KMS-11 (cell line): ENCODE measurements at regions not wholly inside any gene's neighbourhood (a gene's known extent, or its start where the extent isn't known, plus 50 kb on each side); places are given as distances from the start of the nearest gene placed in this dataset.

Experiments used
- H2AFZ ChIP-seq: fragments of 200-600 bp; sonication (generic); 2 replicates; pipeline ENCODE4 v1.6.1; 2016; ENCODE audit warnings: antibody characterized with exemption, mixed run types, low read depth
- H3K27ac ChIP-seq: fragments of 200-600 bp; sonication (generic); 2 replicates; pipeline ENCODE4 v1.6.1; 2016; ENCODE audit warnings: mild to moderate bottlenecking, mixed run types
- H3K27me3 ChIP-seq: fragments of 200-600 bp; sonication (generic); 2 replicates; pipeline ENCODE4 v1.6.1; 2017; ENCODE audit warnings: mild to moderate bottlenecking, low read depth, mixed run types, moderate library complexity; ENCODE audit not compliant: insufficient read depth
- H3K36me3 ChIP-seq: fragments of 200-600 bp; sonication (generic); 2 replicates; pipeline ENCODE4 v1.6.1; 2017; ENCODE audit warnings: mild to moderate bottlenecking, mixed run types; ENCODE audit not compliant: insufficient read depth
- H3K4me1 ChIP-seq: fragments of 200-600 bp; sonication (generic); 2 replicates; pipeline ENCODE4 v1.6.1; 2016; ENCODE audit warnings: mild to moderate bottlenecking, low read depth, mixed run types; ENCODE audit not compliant: poor library complexity, severe bottlenecking
- H3K4me2 ChIP-seq: fragments of 200-600 bp; sonication (generic); 2 replicates; pipeline ENCODE4 v1.7.0; 2016; ENCODE audit warnings: mild to moderate bottlenecking, mixed run types
- H3K4me3 ChIP-seq: fragments of 200-600 bp; sonication (generic); IDR thresholded peaks from 2 replicates; pipeline ENCODE4 v1.6.1; 2017; ENCODE audit warnings: low read depth, low read length, mixed read lengths; ENCODE audit not compliant: insufficient read depth
- H3K79me2 ChIP-seq: fragments of 200-600 bp; sonication (generic); 2 replicates; pipeline ENCODE4 v1.6.1; 2016; ENCODE audit warnings: low read depth, mixed run types; ENCODE audit not compliant: insufficient read depth
- H3K9ac ChIP-seq: fragments of 200-600 bp; sonication (generic); 2 replicates; pipeline ENCODE4 v1.6.1; 2016; ENCODE audit warnings: mild to moderate bottlenecking, mixed run types
- H4K20me1 ChIP-seq: fragments of 200-600 bp; sonication (generic); 2 replicates; pipeline ENCODE4 v1.6.1; 2016; ENCODE audit warnings: mild to moderate bottlenecking, mixed run types; ENCODE audit not compliant: insufficient read depth
- CTCF ChIP-seq: fragments of 200-600 bp; sonication (generic); conservative IDR thresholded peaks from 2 replicates; pipeline ENCODE4 v1.6.1; 2017; ENCODE audit warnings: low read depth, mild to moderate bottlenecking, antibody characterized with exemption, low read length, moderate library complexity, mixed read lengths

GRCh38 chr12:19752712-19753111, 313.4 kb downstream of the AEBP2 start:
- H3K27ac ChIP-seq = no peak overlapping the region
- H3K36me3 ChIP-seq = no peaks in the 10 kb centered on the region
- no peak overlapping the region for H3K4me3 ChIP-seq
- H3K27me3 ChIP-seq = no peaks in the 10 kb centered on the region
- no peaks in the 10 kb centered on the region for H4K20me1 ChIP-seq
- no peak for TF ChIP-seq CTCF
- no peak overlapping the region for H3K9ac ChIP-seq
- no peaks in the 10 kb centered on the region for H3K4me1 ChIP-seq
- no peaks in the 10 kb centered on the region for H3K79me2 ChIP-seq
- H2AFZ ChIP-seq = no peak overlapping the region
- no peak overlapping the region for H3K4me2 ChIP-seq

- no peaks in the 10 kb centered on the region for H4K20me1 ChIP-seq
- no peak for TF ChIP-seq CTCF
- H3K79me2 ChIP-seq = no peaks in the 10 kb centered on the region
- H3K4me3 ChIP-seq = no peak overlapping the region
- no peaks in the 10 kb centered on the region for H3K4me1 ChIP-seq
- H3K9ac ChIP-seq = no peak overlapping the region
- H2AFZ ChIP-seq = no peak overlapping the region
- no peak overlapping the region for H3K27ac ChIP-seq
- H3K4me2 ChIP-seq = no peak overlapping the region
- H3K27me3 ChIP-seq = no peaks in the 10 kb centered on the region
- no peaks in the 10 kb centered on the region for H3K36me3 ChIP-seq
These were observed 315.8 kb downstream of the AEBP2 start for GRCh38 chr12:19755136-19755535.

- Histone ChIP-seq H2AFZ (no peak overlapping the region), H3K36me3 (no peaks in the 10 kb centered on the region), H3K27ac (no peak overlapping the region), H3K79me2 (no peaks in the 10 kb centered on the region), H3K4me1 (no peaks in the 10 kb centered on the region), H3K4me3 (no peak overlapping the region), H3K9ac (no peak overlapping the region), H4K20me1 (no peaks in the 10 kb centered on the region), H3K4me2 (no peak overlapping the region), H3K27me3 (no peaks in the 10 kb centered on the region)
- peak; percentile 49; the same call in 1 of the 2 replicates for TF ChIP-seq CTCF
These were observed 318.1 kb downstream of the AEBP2 start for GRCh38 chr12:19757317-19757877.

- Histone ChIP-seq H3K4me2 (no peak overlapping the region), H3K9ac (no peak overlapping the region), H2AFZ (no peak overlapping the region), H3K36me3 (no peaks in the 10 kb centered on the region), H3K4me1 (no peaks in the 10 kb centered on the region), H3K27me3 (no peaks in the 10 kb centered on the region), H3K27ac (no peak overlapping the region), H3K79me2 (no peaks in the 10 kb centered on the region), H4K20me1 (no peaks in the 10 kb centered on the region), H3K4me3 (no peak overlapping the region)
- TF ChIP-seq CTCF = no peak
These were observed 319.9 kb downstream of the AEBP2 start for GRCh38 chr12:19759227-19759626.
